ENCODE measurements at regions not wholly inside any gene's neighbourhood (a gene's known extent, or its start where the extent isn't known, plus 50 kb on each side); places are given as distances from the start of the nearest gene placed in this dataset.
"Not testable (repeated sequence)": the region's sequence is repeated elsewhere in the genome, so short reads cannot be mapped to it uniquely, and the experiment has no call there.

GRCh38 chr9:83191154-83191553 lies 128.2 kb upstream of the RASEF start:
- DNase-seq = no peak
- intact Hi-C loops (cut with DNase I) = no loop called here

- intact Hi-C loops (cut with DNase I); DNase-seq: not testable (repeated sequence)
Measured at GRCh38 chr9:83189026-83189425, 126.1 kb upstream of the RASEF start.

GRCh38 chr9:83188277-83188676 lies 125.3 kb upstream of the RASEF start:
- DNase-seq = no peak
- intact Hi-C loops (cut with DNase I) = no loop called here

GRCh38 chr9:83186155-83186737 lies 123.3 kb upstream of the RASEF start:
- no peak for DNase-seq
- intact Hi-C loops (cut with DNase I) = no loop called here

- no peak for DNase-seq
- intact Hi-C loops (cut with DNase I) = no loop called here
Measured at GRCh38 chr9:83185488-83186154, 122.7 kb upstream of the RASEF start.

- intact Hi-C loops (cut with DNase I) = no loop called here
Measured at GRCh38 chr9:83183621-83184020, 120.7 kb upstream of the RASEF start.

GRCh38 chr9:83182071-83182470 lies 119.1 kb upstream of the RASEF start:
- DNase-seq = no peak
- intact Hi-C loops (cut with DNase I) = no loop called here

More at GRCh38 chr9:83183621-83184020, 120.7 kb upstream of the RASEF start:
- DNase-seq = no peak

GRCh38 chr9:83178717-83179116 lies 115.8 kb upstream of the RASEF start:
- intact Hi-C loops (cut with DNase I) = no loop called here
- no peak for DNase-seq

GRCh38 chr9:83177747-83178146 lies 114.8 kb upstream of the RASEF start:
- intact Hi-C loops (cut with DNase I) = no loop called here

GRCh38 chr9:83167126-83167525 lies 104.2 kb upstream of the RASEF start:
- DNase-seq = no peak
- intact Hi-C loops (cut with DNase I) = no loop called here

More at GRCh38 chr9:83177747-83178146, 114.8 kb upstream of the RASEF start:
- DNase-seq = no peak

GRCh38 chr9:83166372-83166771 lies 103.4 kb upstream of the RASEF start:
- intact Hi-C loops (cut with DNase I) = no loop called here
- DNase-seq = no peak

GRCh38 chr9:83155733-83156132 lies 92.8 kb upstream of the RASEF start:
- intact Hi-C loops (cut with DNase I) = no loop called here
- no peak for DNase-seq

GRCh38 chr9:83154821-83155220 lies 91.9 kb upstream of the RASEF start:
- peak in 8 of 42 donors; percentile 5 to 47 (median 26) for DNase-seq
- intact Hi-C loops (cut with DNase I) = no loop called here

- intact Hi-C loops (cut with DNase I) = no loop called here
- no peak for DNase-seq
Measured at GRCh38 chr9:83154087-83154736, 91.3 kb upstream of the RASEF start.

GRCh38 chr9:83153030-83153429 lies 90.1 kb upstream of the RASEF start:
- no peak for DNase-seq
- intact Hi-C loops (cut with DNase I) = no loop called here

- no peak for DNase-seq
- intact Hi-C loops (cut with DNase I) = no loop called here
Measured at GRCh38 chr9:83151627-83152137, 88.7 kb upstream of the RASEF start.

GRCh38 chr9:83147315-83148149 lies 84.6 kb upstream of the RASEF start:
- peak in 2 of 42 donors; percentile 7 for DNase-seq
- intact Hi-C loops (cut with DNase I) = no loop called here

GRCh38 chr9:83146325-83146724 lies 83.4 kb upstream of the RASEF start:
- DNase-seq = no peak
- intact Hi-C loops (cut with DNase I) = no loop called here

GRCh38 chr9:83144492-83144891 lies 81.5 kb upstream of the RASEF start:
- DNase-seq = no peak
- intact Hi-C loops (cut with DNase I) = no loop called here

- intact Hi-C loops (cut with DNase I) = no loop called here
- no peak for DNase-seq
Measured at GRCh38 chr9:83142389-83142788, 79.4 kb upstream of the RASEF start.
